VCaP (cell line): ENCODE measurements at regions not wholly inside any gene's neighbourhood (a gene's known extent, or its start where the extent isn't known, plus 50 kb on each side); places are given as distances from the start of the nearest gene placed in this dataset.
A peak's percentile ranks its signal among the peaks of the same experiment; 100 is the strongest.
"Not testable (repeated sequence)": the region's sequence is repeated elsewhere in the genome, so short reads cannot be mapped to it uniquely, and the experiment has no call there.

Experiments used
- H3K27ac ChIP-seq: fragments of 450-650 bp; 2 replicates; pipeline ENCODE4 v1.5.1; 2017
- CTCF ChIP-seq: fragments of 450-650 bp; conservative IDR thresholded peaks from 2 replicates; pipeline ENCODE4 v1.5.1; 2017; ENCODE audit warnings: mild to moderate bottlenecking, moderate library complexity

GRCh38 chr4:169906821-169907220 is 119.4 kb downstream of the MFAP3L start:
- no peak for TF ChIP-seq CTCF
- H3K27ac ChIP-seq, result no peak overlapping the region

GRCh38 chr4:169906104-169906503 is 120.1 kb downstream of the MFAP3L start:
- no peak for TF ChIP-seq CTCF
- no peak overlapping the region for H3K27ac ChIP-seq

- no peak; the same call in 1 of the 2 replicates for TF ChIP-seq CTCF
- H3K27ac ChIP-seq, result no peak overlapping the region
Measured at GRCh38 chr4:169902658-169903345, 123.4 kb downstream of the MFAP3L start.

- TF ChIP-seq CTCF, result no peak
- no peak overlapping the region for H3K27ac ChIP-seq
Measured at GRCh38 chr4:169900241-169900845, 125.9 kb downstream of the MFAP3L start.

GRCh38 chr4:169899295-169899694 is 126.9 kb downstream of the MFAP3L start:
- no peak for TF ChIP-seq CTCF
- no peak overlapping the region for H3K27ac ChIP-seq

GRCh38 chr4:169898095-169898494 is 128.1 kb downstream of the MFAP3L start:
- TF ChIP-seq CTCF, result no peak
- H3K27ac ChIP-seq, result no peak overlapping the region

- H3K27ac ChIP-seq, result not testable (repeated sequence)
Measured at GRCh38 chr4:169894767-169895166, 131.4 kb downstream of the MFAP3L start.

- TF ChIP-seq CTCF, result no peak
- peak overlapping the region; percentile 85 for H3K27ac ChIP-seq
Measured at GRCh38 chr4:169885893-169886292, 128.1 kb upstream of the HPF1 start.
